Liver (tissue), 8 donors: ENCODE measurements at regions not wholly inside any gene's neighbourhood (a gene's known extent, or its start where the extent isn't known, plus 50 kb on each side); places are given as distances from the start of the nearest gene placed in this dataset.

Experiments
- DNase-seq: peaks from one replicate; pipeline ENCODE4 v3.0.0-alpha.2; 2017; ENCODE audit warnings: low spot score
- H3K27ac ChIP-seq, 2 donors: one replicate each; pipeline ENCODE4 v1.7.0; 2013; ENCODE audit warnings: inconsistent platforms in 2 of 2, low read length in 2 of 2, control low read depth in 1 of 2, low read depth in 1 of 2, mild to moderate bottlenecking in 1 of 2
- H3K27me3 ChIP-seq, 4 donors: one replicate each; pipeline versions ENCODE4 v1.6.1 to v1.7.0; 2013; ENCODE audit warnings: low read length in 3 of 4, inconsistent platforms in 1 of 4, mild to moderate bottlenecking in 1 of 4, moderate library complexity in 1 of 4; ENCODE audit not compliant: control insufficient read depth in 4 of 4, insufficient read depth in 4 of 4
- H3K36me3 ChIP-seq, 4 donors: one replicate each; pipeline versions ENCODE4 v1.6.1 to v1.7.0; 2013; ENCODE audit warnings: low read length in 3 of 4, mild to moderate bottlenecking in 3 of 4, low read depth in 1 of 4, moderate library complexity in 1 of 4; ENCODE audit not compliant: control insufficient read depth in 4 of 4, insufficient read depth in 3 of 4
- H3K4me1 ChIP-seq, 4 donors: one replicate each; pipeline versions ENCODE4 v1.6.1 to v1.7.0; 2013; ENCODE audit warnings: low read length in 3 of 4, mild to moderate bottlenecking in 3 of 4, moderate library complexity in 1 of 4; ENCODE audit not compliant: control insufficient read depth in 4 of 4, insufficient read depth in 4 of 4
- H3K4me3 ChIP-seq, 3 donors: one replicate each; pipeline versions ENCODE4 v1.6.1 to v1.7.0; 2013; ENCODE audit warnings: low read length in 3 of 3, control low read depth in 1 of 3, low read depth in 1 of 3, mild to moderate bottlenecking in 1 of 3
- H3K9ac ChIP-seq, 2 donors: one replicate each; pipeline ENCODE4 v1.7.0; 2013; ENCODE audit warnings: low read length in 2 of 2, mild to moderate bottlenecking in 2 of 2, moderate library complexity in 2 of 2, control low read depth in 1 of 2, low read depth in 1 of 2
- H3K9me3 ChIP-seq, 4 donors: one replicate each; pipeline versions ENCODE4 v1.6.1 to v1.7.0; 2013; ENCODE audit warnings: low read length in 3 of 4; ENCODE audit not compliant: control insufficient read depth in 4 of 4
- FOXA1 ChIP-seq: IDR thresholded peaks from 2 replicates; pipeline ENCODE4 v1.6.1; 2016; ENCODE audit warnings: antibody characterized with exemption
- FOXA2 ChIP-seq: IDR thresholded peaks from 2 replicates; pipeline ENCODE4 v1.6.1; 2016; ENCODE audit warnings: antibody characterized with exemption
- GABPA ChIP-seq, 2 donors: IDR thresholded peaks in 1 of 2; conservative IDR thresholded peaks in 1 of 2; 2 replicates each; pipeline ENCODE4 v1.6.1; 2016; ENCODE audit warnings: antibody characterized with exemption in 2 of 2, mild to moderate bottlenecking in 1 of 2, moderate library complexity in 1 of 2
- HNF4A ChIP-seq, 2 donors: conservative IDR thresholded peaks; 2 replicates each; pipeline ENCODE4 v1.6.1; 2016; ENCODE audit warnings: antibody characterized with exemption in 2 of 2, mild to moderate bottlenecking in 2 of 2
- RAD21 ChIP-seq, 2 donors: IDR thresholded peaks; 2 replicates each; pipeline ENCODE4 v1.6.1; 2016; ENCODE audit warnings: antibody characterized with exemption in 2 of 2, mild to moderate bottlenecking in 2 of 2
- REST ChIP-seq: IDR thresholded peaks from 2 replicates; pipeline ENCODE4 v1.6.1; 2016; ENCODE audit warnings: antibody characterized with exemption, mild to moderate bottlenecking
- RXRA ChIP-seq, 2 donors: IDR thresholded peaks; 2 replicates each; pipeline ENCODE4 v1.6.1; 2017 to 2018; ENCODE audit warnings: antibody characterized with exemption in 2 of 2, mild to moderate bottlenecking in 1 of 2
- SP1 ChIP-seq: IDR thresholded peaks from 2 replicates; pipeline ENCODE4 v1.6.1; 2018; ENCODE audit warnings: antibody characterized with exemption, mild to moderate bottlenecking
- YY1 ChIP-seq: IDR thresholded peaks from 2 replicates; pipeline ENCODE4 v1.6.1; 2016; ENCODE audit warnings: antibody characterized with exemption, mild to moderate bottlenecking
- WGBS: extraction: QIAGEN DNeasy Blood & Tissue Kit; methylation state at CpG from one replicate; pipeline ENCODE4 v1.1.7; 2013; 5-methylcytosine and 5-hydroxymethylcytosine counted together
- TF ChIP-seq, protein P1 (sequence below): fragments of 150-350 bp; IDR thresholded peaks from 2 replicates; pipeline ENCODE4 v1.5.1; 2017; ENCODE audit warnings: improper control_type of control experiment, low read depth, low read length; ENCODE audit not compliant: missing input control
- TF ChIP-seq, protein P2 (sequence below): IDR thresholded peaks from 2 replicates; pipeline ENCODE4 v1.6.1; 2016; ENCODE audit warnings: antibody characterized with exemption
- TF ChIP-seq, protein P3 (sequence below): IDR thresholded peaks from 2 replicates; pipeline ENCODE4 v1.6.1; 2016; ENCODE audit warnings: antibody characterized with exemption
- donor health status: healthy.
- donor health status: healthy.
- donor health status: healthy.
- donor health status: healthy.
- donor health status: healthy.

GRCh38 chr9:24479361-24480059 is 66.2 kb downstream of the IZUMO3 start:
- H3K9ac ChIP-seq, result no peak overlapping the region
- H3K9me3 ChIP-seq, result no peaks in the 10 kb centered on the region
- H3K4me3 ChIP-seq, result no peak overlapping the region
- TF ChIP-seq FOXA2 (no peak), REST (no peak), SP1 (no peak), GABPA (IDR thresholded peaks at IDR 0.05 in 1 of 2, conservative IDR thresholded peaks at IDR 0.05 in 1 of 2) (no peak), YY1 (no peak), HNF4A (conservative IDR thresholded peaks at IDR 0.05) (no peak), RXRA (IDR thresholded peaks at IDR 0.05) (no peak), FOXA1 (no peak)
- TF ChIP-seq, protein P1, sequence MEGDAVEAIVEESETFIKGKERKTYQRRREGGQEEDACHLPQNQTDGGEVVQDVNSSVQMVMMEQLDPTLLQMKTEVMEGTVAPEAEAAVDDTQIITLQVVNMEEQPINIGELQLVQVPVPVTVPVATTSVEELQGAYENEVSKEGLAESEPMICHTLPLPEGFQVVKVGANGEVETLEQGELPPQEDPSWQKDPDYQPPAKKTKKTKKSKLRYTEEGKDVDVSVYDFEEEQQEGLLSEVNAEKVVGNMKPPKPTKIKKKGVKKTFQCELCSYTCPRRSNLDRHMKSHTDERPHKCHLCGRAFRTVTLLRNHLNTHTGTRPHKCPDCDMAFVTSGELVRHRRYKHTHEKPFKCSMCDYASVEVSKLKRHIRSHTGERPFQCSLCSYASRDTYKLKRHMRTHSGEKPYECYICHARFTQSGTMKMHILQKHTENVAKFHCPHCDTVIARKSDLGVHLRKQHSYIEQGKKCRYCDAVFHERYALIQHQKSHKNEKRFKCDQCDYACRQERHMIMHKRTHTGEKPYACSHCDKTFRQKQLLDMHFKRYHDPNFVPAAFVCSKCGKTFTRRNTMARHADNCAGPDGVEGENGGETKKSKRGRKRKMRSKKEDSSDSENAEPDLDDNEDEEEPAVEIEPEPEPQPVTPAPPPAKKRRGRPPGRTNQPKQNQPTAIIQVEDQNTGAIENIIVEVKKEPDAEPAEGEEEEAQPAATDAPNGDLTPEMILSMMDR, result no peak
- TF ChIP-seq, protein P2, sequence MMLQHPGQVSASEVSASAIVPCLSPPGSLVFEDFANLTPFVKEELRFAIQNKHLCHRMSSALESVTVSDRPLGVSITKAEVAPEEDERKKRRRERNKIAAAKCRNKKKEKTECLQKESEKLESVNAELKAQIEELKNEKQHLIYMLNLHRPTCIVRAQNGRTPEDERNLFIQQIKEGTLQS, result no peak
- TF ChIP-seq, protein P3, sequence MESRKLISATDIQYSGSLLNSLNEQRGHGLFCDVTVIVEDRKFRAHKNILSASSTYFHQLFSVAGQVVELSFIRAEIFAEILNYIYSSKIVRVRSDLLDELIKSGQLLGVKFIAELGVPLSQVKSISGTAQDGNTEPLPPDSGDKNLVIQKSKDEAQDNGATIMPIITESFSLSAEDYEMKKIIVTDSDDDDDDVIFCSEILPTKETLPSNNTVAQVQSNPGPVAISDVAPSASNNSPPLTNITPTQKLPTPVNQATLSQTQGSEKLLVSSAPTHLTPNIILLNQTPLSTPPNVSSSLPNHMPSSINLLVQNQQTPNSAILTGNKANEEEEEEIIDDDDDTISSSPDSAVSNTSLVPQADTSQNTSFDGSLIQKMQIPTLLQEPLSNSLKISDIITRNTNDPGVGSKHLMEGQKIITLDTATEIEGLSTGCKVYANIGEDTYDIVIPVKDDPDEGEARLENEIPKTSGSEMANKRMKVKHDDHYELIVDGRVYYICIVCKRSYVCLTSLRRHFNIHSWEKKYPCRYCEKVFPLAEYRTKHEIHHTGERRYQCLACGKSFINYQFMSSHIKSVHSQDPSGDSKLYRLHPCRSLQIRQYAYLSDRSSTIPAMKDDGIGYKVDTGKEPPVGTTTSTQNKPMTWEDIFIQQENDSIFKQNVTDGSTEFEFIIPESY, result no peak
- H3K27ac ChIP-seq, result no peak overlapping the region
- H3K36me3 ChIP-seq, result no peaks in the 10 kb centered on the region
- H3K4me1 ChIP-seq, result no peaks in the 10 kb centered on the region
- no peaks in the 10 kb centered on the region for H3K27me3 ChIP-seq
- DNase-seq, result no peak
- 18% methylated on average over 6 of the region's 6 CpGs for WGBS

- Histone ChIP-seq H3K36me3 (no peaks in the 10 kb centered on the region), H3K27ac (no peak overlapping the region), H3K4me3 (no peak overlapping the region), H3K9ac (no peak overlapping the region), H3K27me3 (no peaks in the 10 kb centered on the region), H3K9me3 (no peaks in the 10 kb centered on the region), H3K4me1 (no peaks in the 10 kb centered on the region)
- no peak for TF ChIP-seq RAD21 (IDR thresholded peaks at IDR 0.05)
- no peak for TF ChIP-seq SP1
- TF ChIP-seq RXRA (IDR thresholded peaks at IDR 0.05), result no peak
- no peak for TF ChIP-seq FOXA1
- TF ChIP-seq, protein P3, result no peak
- TF ChIP-seq, protein P1, result no peak
- DNase-seq, result no peak
- 20% methylated on average over 2 of the region's 2 CpGs for WGBS
These were observed 81.3 kb downstream of the IZUMO3 start for GRCh38 chr9:24464319-24464951.
